GM18907 (cell line): ENCODE measurements at regions not wholly inside any gene's neighbourhood (a gene's known extent, or its start where the extent isn't known, plus 50 kb on each side); places are given as distances from the start of the nearest gene placed in this dataset.
"Not testable (repeated sequence)": the region's sequence is repeated elsewhere in the genome, so short reads cannot be mapped to it uniquely, and the experiment has no call there.

ENCODE experiments used
- ATAC-seq: cut with Tn5 transposase; IDR thresholded peaks from one replicate; pipeline ENCODE4 v1.9.1; 2021; ENCODE audit warnings: mild to moderate bottlenecking, moderate library complexity; ENCODE audit not compliant: unreplicated experiment

- ATAC-seq, result peak; percentile 16
These were observed 258.7 kb upstream of the BTG1 start for GRCh38 chr12:92404259-92404894.

GRCh38 chr12:92403210-92404175, 257.8 kb upstream of the BTG1 start:
- ATAC-seq, result peak; percentile 90

GRCh38 chr12:92402415-92402814, 256.8 kb upstream of the BTG1 start:
- ATAC-seq, result no peak

- no peak for ATAC-seq
These were observed 254.4 kb upstream of the BTG1 start for GRCh38 chr12:92400006-92400405.

GRCh38 chr12:92398565-92399309, 253.1 kb upstream of the BTG1 start:
- no peak for ATAC-seq

- ATAC-seq, result no peak
These were observed 251.1 kb upstream of the BTG1 start for GRCh38 chr12:92396647-92397252.

GRCh38 chr12:92395322-92395721, 249.7 kb upstream of the BTG1 start:
- no peak for ATAC-seq

GRCh38 chr12:92394895-92395294, 249.2 kb upstream of the BTG1 start:
- ATAC-seq, result no peak

- ATAC-seq, result no peak
These were observed 247.9 kb upstream of the BTG1 start for GRCh38 chr12:92393504-92393903.

GRCh38 chr12:92391726-92392125, 246.1 kb upstream of the BTG1 start:
- ATAC-seq, result not testable (repeated sequence)

GRCh38 chr12:92389466-92389865, 243.8 kb upstream of the BTG1 start:
- ATAC-seq, result no peak

- ATAC-seq, result no peak
These were observed 239.7 kb upstream of the BTG1 start for GRCh38 chr12:92385296-92385695.

GRCh38 chr12:92384571-92384970, 238.9 kb upstream of the BTG1 start:
- ATAC-seq, result no peak

GRCh38 chr12:92382383-92382878, 236.8 kb upstream of the BTG1 start:
- ATAC-seq, result no peak

- no peak for ATAC-seq
These were observed 236.2 kb upstream of the BTG1 start for GRCh38 chr12:92381856-92382255.

- ATAC-seq, result no peak
These were observed 233.2 kb upstream of the BTG1 start for GRCh38 chr12:92378682-92379479.

- not testable (repeated sequence) for ATAC-seq
These were observed 229.9 kb upstream of the BTG1 start for GRCh38 chr12:92375504-92375903.

- ATAC-seq, result peak; percentile 53
These were observed 225.2 kb upstream of the BTG1 start for GRCh38 chr12:92370828-92371227.

- ATAC-seq, result no peak
These were observed 224.0 kb upstream of the BTG1 start for GRCh38 chr12:92369636-92370035.

- ATAC-seq, result no peak
These were observed 223.4 kb upstream of the BTG1 start for GRCh38 chr12:92369056-92369455.
